ENCODE measurements at regions not wholly inside any gene's neighbourhood (a gene's known extent, or its start where the extent isn't known, plus 50 kb on each side); places are given as distances from the start of the nearest gene placed in this dataset.

GRCh38 chr19:29085206-29085605 lies 127.7 kb downstream of the UQCRFS1 start:
- no peak for DNase-seq (ENCODE audit: low read depth in 2 of 2)
- no peak overlapping the region for H3K4me3 ChIP-seq (replicated peaks in 1 of 2; ENCODE audit: low read depth in 2 of 2, low read length in 2 of 2)
- TF ChIP-seq, protein P1, sequence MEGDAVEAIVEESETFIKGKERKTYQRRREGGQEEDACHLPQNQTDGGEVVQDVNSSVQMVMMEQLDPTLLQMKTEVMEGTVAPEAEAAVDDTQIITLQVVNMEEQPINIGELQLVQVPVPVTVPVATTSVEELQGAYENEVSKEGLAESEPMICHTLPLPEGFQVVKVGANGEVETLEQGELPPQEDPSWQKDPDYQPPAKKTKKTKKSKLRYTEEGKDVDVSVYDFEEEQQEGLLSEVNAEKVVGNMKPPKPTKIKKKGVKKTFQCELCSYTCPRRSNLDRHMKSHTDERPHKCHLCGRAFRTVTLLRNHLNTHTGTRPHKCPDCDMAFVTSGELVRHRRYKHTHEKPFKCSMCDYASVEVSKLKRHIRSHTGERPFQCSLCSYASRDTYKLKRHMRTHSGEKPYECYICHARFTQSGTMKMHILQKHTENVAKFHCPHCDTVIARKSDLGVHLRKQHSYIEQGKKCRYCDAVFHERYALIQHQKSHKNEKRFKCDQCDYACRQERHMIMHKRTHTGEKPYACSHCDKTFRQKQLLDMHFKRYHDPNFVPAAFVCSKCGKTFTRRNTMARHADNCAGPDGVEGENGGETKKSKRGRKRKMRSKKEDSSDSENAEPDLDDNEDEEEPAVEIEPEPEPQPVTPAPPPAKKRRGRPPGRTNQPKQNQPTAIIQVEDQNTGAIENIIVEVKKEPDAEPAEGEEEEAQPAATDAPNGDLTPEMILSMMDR (IDR thresholded peaks at IDR 0.05; ENCODE audit: low read depth, low read length): no peak

GRCh38 chr19:29084266-29084665 lies 128.7 kb downstream of the UQCRFS1 start:
- no peak overlapping the region for H3K4me3 ChIP-seq (replicated peaks in 1 of 2; ENCODE audit: low read depth in 2 of 2, low read length in 2 of 2)
- peak; percentile 5 to 10 for DNase-seq (ENCODE audit: low read depth in 2 of 2)
- TF ChIP-seq, protein P1 (IDR thresholded peaks at IDR 0.05; ENCODE audit: low read depth, low read length): peak; percentile 37

GRCh38 chr19:29083863-29084262 lies 129.1 kb downstream of the UQCRFS1 start:
- TF ChIP-seq, protein P1 (IDR thresholded peaks at IDR 0.05; ENCODE audit: low read depth, low read length): no peak
- no peak overlapping the region for H3K4me3 ChIP-seq (replicated peaks in 1 of 2; ENCODE audit: low read depth in 2 of 2, low read length in 2 of 2)
- no peak for DNase-seq (ENCODE audit: low read depth in 2 of 2)

GRCh38 chr19:29079356-29080032 lies 133.5 kb downstream of the UQCRFS1 start:
- TF ChIP-seq, protein P1 (IDR thresholded peaks at IDR 0.05; ENCODE audit: low read depth, low read length): no peak
- no peak for DNase-seq (ENCODE audit: low read depth in 2 of 2)
- no peak overlapping the region for H3K4me3 ChIP-seq (replicated peaks in 1 of 2; ENCODE audit: low read depth in 2 of 2, low read length in 2 of 2)

DNA sequence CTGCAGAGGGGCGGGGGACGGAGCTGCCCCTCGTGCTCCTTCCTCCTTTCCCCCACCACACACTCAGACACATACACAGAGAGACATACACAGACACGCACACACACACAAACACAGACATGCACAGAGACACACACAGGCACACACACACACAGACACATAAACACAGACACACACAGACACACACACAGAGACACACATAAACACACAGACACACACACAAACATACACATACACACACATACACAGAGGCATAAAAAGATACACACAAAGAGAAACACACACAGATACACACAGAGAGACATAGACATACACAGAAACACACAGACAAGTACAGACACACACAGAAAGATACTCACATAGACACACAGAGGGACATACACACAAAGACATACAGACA lies 136.0 kb downstream of the UQCRFS1 start:
- TF ChIP-seq, protein P1 (IDR thresholded peaks at IDR 0.05; ENCODE audit: low read depth, low read length): no peak
- no peak overlapping the region for H3K4me3 ChIP-seq (replicated peaks in 1 of 2; ENCODE audit: low read depth in 2 of 2, low read length in 2 of 2)
- no peak for DNase-seq (ENCODE audit: low read depth in 2 of 2)

- no peak overlapping the region for H3K4me3 ChIP-seq (replicated peaks in 1 of 2; ENCODE audit: low read depth in 2 of 2, low read length in 2 of 2)
- TF ChIP-seq, protein P1 (IDR thresholded peaks at IDR 0.05; ENCODE audit: low read depth, low read length): no peak
- no peak for DNase-seq (ENCODE audit: low read depth in 2 of 2)
Measured at GRCh38 chr19:29076161-29076560, 136.8 kb downstream of the UQCRFS1 start.

DNA sequence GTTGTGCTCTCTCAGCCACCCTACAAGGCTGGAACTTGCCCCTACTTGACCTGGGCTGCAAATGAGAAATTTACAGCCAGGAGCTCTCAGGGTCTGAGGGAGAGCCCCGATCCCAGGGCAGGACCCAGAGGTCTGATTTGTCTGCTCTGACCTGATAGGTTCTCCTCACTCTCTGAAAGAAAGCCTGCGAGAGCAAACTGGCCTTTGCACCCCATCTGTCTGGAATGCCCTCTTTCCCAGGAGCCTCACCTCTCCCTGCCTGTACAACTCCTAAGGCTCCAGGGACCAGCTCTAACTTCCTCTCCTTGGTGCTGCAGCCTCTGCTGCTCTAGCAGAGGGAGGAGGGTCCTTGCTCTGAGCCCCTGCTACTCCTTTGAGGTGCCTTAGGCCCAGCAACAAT lies 137.8 kb downstream of the UQCRFS1 start:
- TF ChIP-seq, protein P1 (IDR thresholded peaks at IDR 0.05; ENCODE audit: low read depth, low read length): no peak
- H3K4me3 ChIP-seq (replicated peaks in 1 of 2; ENCODE audit: low read depth in 2 of 2, low read length in 2 of 2): no peak overlapping the region
- no peak for DNase-seq (ENCODE audit: low read depth in 2 of 2)

Measured in cardiac fibroblast (primary cell).